ENCODE measurements at regions not wholly inside any gene's neighbourhood (a gene's known extent, or its start where the extent isn't known, plus 50 kb on each side); places are given as distances from the start of the nearest gene placed in this dataset.
A peak's percentile ranks its signal among the peaks of the same experiment; 100 is the strongest.

DNA sequence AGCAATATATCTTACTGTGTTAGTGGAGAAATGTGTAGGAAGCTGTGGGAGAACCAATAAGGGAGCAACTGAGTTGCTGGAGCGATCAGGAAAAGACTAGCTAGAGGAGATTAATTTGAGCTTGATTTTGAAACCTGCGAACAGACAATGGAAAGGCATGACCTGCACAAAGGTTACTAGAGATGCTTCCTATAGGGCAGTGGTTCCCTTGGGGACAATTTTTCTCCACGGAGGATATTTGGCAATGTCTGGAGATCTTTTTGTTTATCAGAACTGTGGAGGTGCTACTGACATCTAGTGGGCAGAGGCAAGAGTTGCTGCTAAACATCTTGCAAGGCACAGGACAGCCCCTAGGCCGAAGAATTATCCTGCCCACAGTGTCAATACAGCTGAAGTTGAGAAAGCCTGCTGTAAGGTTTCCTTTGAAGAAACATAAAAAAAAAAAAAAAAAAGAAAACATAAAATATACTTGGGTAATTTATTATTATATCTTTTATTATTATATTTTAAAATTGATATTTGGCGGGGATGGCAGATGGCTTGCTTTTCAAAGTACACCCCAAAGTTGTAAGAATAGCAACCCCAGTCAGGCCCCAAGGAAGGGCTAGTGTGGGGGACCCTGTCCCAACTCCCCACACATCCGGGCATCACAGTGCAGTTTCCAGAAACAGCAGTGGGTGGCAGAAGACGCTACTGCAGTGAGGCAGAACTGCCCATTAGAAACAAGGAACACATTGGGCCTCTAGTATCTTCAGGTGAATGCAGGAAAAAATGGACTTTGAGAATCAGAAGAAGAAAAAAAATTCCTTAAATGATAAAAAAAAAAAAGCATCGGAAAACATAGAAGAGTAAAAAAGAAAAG is 481.6 kb downstream of the SH2D4B start:
- Mint-ChIP-seq H3K27ac (no peak overlapping the region), H3K36me3 (no peaks in the 10 kb centered on the region), H3K4me3 (no peak overlapping the region), H3K27me3 (no peaks in the 10 kb centered on the region), H3K9me3 (no peaks in the 10 kb centered on the region), H3K4me1 (ENCODE audit: unreplicated experiment) (peaks cover 5% of the 10 kb centered on the region)
- TF ChIP-seq, protein P1, sequence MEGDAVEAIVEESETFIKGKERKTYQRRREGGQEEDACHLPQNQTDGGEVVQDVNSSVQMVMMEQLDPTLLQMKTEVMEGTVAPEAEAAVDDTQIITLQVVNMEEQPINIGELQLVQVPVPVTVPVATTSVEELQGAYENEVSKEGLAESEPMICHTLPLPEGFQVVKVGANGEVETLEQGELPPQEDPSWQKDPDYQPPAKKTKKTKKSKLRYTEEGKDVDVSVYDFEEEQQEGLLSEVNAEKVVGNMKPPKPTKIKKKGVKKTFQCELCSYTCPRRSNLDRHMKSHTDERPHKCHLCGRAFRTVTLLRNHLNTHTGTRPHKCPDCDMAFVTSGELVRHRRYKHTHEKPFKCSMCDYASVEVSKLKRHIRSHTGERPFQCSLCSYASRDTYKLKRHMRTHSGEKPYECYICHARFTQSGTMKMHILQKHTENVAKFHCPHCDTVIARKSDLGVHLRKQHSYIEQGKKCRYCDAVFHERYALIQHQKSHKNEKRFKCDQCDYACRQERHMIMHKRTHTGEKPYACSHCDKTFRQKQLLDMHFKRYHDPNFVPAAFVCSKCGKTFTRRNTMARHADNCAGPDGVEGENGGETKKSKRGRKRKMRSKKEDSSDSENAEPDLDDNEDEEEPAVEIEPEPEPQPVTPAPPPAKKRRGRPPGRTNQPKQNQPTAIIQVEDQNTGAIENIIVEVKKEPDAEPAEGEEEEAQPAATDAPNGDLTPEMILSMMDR (conservative IDR thresholded peaks at IDR 0.05), result peak; percentile 87
- DNase-seq (ENCODE audit: extremely low spot score, unreplicated experiment), result no peak

DNA sequence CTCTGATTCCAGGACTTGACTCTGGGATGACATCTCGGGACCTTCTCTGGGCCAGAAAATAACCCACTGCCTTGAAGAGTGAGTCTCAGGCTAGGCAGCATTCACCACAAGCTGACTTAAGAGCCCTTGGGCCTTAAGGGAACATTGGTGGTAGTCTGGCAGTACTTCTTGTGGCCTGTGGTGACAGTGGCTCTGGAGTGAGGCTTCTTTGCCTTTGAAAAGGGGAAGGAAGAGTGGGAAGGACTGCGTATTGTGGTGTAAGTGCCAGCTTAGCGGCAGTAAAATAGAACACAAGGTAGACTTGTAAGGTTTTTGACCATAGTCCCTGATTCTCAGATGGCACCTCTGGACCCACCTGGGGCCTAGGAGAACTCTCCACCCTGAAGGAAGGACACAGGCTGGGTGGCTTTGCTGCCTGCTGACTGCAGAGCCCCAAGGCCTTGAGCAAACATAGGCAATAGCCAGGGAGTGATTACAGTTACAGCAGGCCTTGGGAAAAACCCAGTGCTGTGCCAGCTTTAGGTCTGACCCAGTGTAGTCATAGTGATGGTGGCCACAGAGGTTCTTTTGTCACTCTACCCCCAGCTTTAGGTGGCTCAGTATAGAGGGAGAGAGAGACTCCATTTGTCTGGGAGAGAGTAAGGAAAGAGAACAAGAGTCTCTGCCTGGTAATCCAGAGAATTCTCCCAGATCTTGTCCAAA is 483.9 kb downstream of the SH2D4B start:
- peaks cover 5% of the 10 kb centered on the region for H3K4me1 Mint-ChIP-seq (ENCODE audit: unreplicated experiment)
- H3K27me3 Mint-ChIP-seq, result no peaks in the 10 kb centered on the region
- TF ChIP-seq, protein P1 (conservative IDR thresholded peaks at IDR 0.05), result no peak
- no peaks in the 10 kb centered on the region for H3K9me3 Mint-ChIP-seq
- H3K36me3 Mint-ChIP-seq, result no peaks in the 10 kb centered on the region
- no peak overlapping the region for H3K4me3 Mint-ChIP-seq
- DNase-seq (ENCODE audit: extremely low spot score, unreplicated experiment), result no peak
- no peak overlapping the region for H3K27ac Mint-ChIP-seq

DNA sequence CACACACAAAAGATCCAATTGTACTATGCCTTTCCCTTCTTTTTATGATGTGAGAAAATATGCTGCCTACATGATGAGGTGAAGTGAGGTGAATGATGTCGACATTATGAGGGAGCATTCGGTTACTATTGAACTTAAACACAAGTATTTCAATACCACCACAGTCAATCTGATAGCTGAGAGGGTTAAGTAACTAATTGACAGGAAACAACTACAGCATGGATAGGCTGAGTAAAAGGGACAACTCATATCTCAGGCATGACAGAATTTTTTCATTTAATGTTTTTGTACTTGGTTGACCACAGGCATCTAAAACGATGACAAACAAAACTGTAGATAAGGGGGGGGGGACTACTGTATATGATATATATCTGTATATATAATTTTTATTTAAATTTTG is 488.9 kb downstream of the SH2D4B start:
- Mint-ChIP-seq H3K36me3 (no peaks in the 10 kb centered on the region), H3K27ac (no peak overlapping the region), H3K9me3 (no peaks in the 10 kb centered on the region), H3K4me1 (ENCODE audit: unreplicated experiment) (no peaks in the 10 kb centered on the region), H3K4me3 (no peak overlapping the region), H3K27me3 (no peaks in the 10 kb centered on the region)
- DNase-seq (ENCODE audit: extremely low spot score, unreplicated experiment), result no peak
- TF ChIP-seq, protein P1 (conservative IDR thresholded peaks at IDR 0.05), result no peak

GRCh38 chr10:81027223-81027622 is 489.5 kb downstream of the SH2D4B start:
- no peaks in the 10 kb centered on the region for H3K36me3 Mint-ChIP-seq
- no peak overlapping the region for H3K27ac Mint-ChIP-seq
- no peak overlapping the region for H3K4me3 Mint-ChIP-seq
- H3K9me3 Mint-ChIP-seq, result no peaks in the 10 kb centered on the region
- DNase-seq (ENCODE audit: extremely low spot score, unreplicated experiment), result no peak
- TF ChIP-seq, protein P1 (conservative IDR thresholded peaks at IDR 0.05), result no peak
- no peaks in the 10 kb centered on the region for H3K27me3 Mint-ChIP-seq
- H3K4me1 Mint-ChIP-seq (ENCODE audit: unreplicated experiment), result no peaks in the 10 kb centered on the region

DNA sequence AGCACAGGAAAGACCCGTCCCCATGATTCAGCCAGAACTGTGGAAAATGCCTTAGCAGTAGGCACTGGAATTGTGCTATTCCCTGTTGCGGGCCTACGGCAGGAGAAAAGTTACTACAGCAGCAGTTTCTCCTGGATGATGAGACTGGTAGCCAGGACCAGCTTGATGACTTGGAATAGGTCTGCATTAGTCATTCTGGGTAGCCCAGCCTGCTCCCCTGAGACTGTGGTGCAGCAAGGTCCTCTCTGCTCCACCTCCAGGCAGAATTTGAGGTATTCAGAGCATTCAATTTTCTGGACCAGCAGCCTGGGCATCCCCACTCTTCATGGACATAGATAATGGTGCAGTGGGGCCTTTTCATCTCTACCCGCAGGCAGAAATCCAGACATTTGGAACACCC is 490.0 kb downstream of the SH2D4B start:
- Mint-ChIP-seq H3K4me3 (no peak overlapping the region), H3K4me1 (ENCODE audit: unreplicated experiment) (no peaks in the 10 kb centered on the region), H3K36me3 (no peaks in the 10 kb centered on the region), H3K27ac (no peak overlapping the region), H3K9me3 (no peaks in the 10 kb centered on the region), H3K27me3 (no peaks in the 10 kb centered on the region)
- no peak for DNase-seq (ENCODE audit: extremely low spot score, unreplicated experiment)
- TF ChIP-seq, protein P1 (conservative IDR thresholded peaks at IDR 0.05), result no peak

Measured in type B pancreatic cell (in vitro differentiated cells).